Choroid plexus epithelial cell (primary cell): ENCODE measurements at regions not wholly inside any gene's neighbourhood (a gene's known extent, or its start where the extent isn't known, plus 50 kb on each side); places are given as distances from the start of the nearest gene placed in this dataset.

Experiments
- DNase-seq: peaks from one replicate; pipeline ENCODE4 v3.0.0-alpha.2; 2010; ENCODE audit warnings: low read depth
- H3K4me3 ChIP-seq: 2 replicates; pipeline ENCODE4 v1.5.1; 2011; ENCODE audit warnings: low read depth, mild to moderate bottlenecking, control low read depth, low read length, moderate library complexity
- TF ChIP-seq, protein P1 (sequence below): conservative IDR thresholded peaks from 2 replicates; pipeline ENCODE4 v1.5.1; 2011; ENCODE audit warnings: low read depth, mild to moderate bottlenecking, control low read depth, inconsistent platforms, low read length, moderate library complexity

DNA sequence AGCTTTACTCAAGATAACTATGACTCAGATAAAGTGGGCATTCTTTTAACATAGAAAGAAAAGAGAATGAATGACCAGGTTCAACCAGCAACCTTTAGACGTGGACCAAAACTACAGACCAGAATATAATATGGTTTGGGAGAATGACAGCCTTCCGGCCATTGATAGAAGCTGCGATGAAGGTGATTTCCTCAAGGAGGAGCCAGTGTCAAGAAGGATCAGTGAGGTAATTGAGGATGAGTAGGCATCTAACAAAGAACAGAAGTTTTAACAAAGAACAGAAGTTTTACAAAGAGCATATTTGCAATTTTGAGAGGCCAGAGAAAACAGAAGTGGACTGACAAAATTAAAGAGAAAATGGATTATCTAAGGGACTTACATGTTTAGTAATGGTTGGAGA is 289.0 kb upstream of the AGTR1 start:
- TF ChIP-seq, protein P1, sequence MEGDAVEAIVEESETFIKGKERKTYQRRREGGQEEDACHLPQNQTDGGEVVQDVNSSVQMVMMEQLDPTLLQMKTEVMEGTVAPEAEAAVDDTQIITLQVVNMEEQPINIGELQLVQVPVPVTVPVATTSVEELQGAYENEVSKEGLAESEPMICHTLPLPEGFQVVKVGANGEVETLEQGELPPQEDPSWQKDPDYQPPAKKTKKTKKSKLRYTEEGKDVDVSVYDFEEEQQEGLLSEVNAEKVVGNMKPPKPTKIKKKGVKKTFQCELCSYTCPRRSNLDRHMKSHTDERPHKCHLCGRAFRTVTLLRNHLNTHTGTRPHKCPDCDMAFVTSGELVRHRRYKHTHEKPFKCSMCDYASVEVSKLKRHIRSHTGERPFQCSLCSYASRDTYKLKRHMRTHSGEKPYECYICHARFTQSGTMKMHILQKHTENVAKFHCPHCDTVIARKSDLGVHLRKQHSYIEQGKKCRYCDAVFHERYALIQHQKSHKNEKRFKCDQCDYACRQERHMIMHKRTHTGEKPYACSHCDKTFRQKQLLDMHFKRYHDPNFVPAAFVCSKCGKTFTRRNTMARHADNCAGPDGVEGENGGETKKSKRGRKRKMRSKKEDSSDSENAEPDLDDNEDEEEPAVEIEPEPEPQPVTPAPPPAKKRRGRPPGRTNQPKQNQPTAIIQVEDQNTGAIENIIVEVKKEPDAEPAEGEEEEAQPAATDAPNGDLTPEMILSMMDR: no peak
- no peak for DNase-seq
- no peak overlapping the region for H3K4me3 ChIP-seq

- no peak for DNase-seq
- TF ChIP-seq, protein P1: no peak
Measured at GRCh38 chr3:148420242-148420641, 277.5 kb upstream of the AGTR1 start.

GRCh38 chr3:148428862-148429605 is 268.7 kb upstream of the AGTR1 start:
- no peak for DNase-seq
- no peak overlapping the region for H3K4me3 ChIP-seq
- TF ChIP-seq, protein P1: no peak

More at GRCh38 chr3:148420242-148420641, 277.5 kb upstream of the AGTR1 start:
- H3K4me3 ChIP-seq: no peak overlapping the region

GRCh38 chr3:148433665-148434064 is 264.0 kb upstream of the AGTR1 start:
- no peak for DNase-seq
- TF ChIP-seq, protein P1: no peak
- no peak overlapping the region for H3K4me3 ChIP-seq

DNA sequence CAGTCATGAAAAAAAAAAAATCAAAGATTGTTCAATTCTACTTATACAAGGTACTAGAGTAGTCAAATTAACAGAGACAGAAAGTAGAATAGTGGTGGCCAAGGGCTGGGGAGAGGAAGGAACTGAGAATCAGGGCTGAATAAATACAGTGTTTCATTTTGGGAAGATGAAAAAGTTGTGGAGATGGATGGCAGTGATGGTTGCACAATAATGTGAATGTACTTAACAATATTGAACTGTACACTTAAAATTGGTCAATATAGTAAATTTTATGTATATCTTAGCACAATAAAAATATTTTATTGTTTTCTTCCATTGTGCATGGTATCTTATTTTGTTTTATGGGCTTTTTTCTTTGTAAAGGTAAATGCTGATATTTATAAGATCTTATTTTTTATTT is 262.2 kb upstream of the AGTR1 start:
- H3K4me3 ChIP-seq: no peak overlapping the region
- TF ChIP-seq, protein P1: no peak
- DNase-seq: no peak

DNA sequence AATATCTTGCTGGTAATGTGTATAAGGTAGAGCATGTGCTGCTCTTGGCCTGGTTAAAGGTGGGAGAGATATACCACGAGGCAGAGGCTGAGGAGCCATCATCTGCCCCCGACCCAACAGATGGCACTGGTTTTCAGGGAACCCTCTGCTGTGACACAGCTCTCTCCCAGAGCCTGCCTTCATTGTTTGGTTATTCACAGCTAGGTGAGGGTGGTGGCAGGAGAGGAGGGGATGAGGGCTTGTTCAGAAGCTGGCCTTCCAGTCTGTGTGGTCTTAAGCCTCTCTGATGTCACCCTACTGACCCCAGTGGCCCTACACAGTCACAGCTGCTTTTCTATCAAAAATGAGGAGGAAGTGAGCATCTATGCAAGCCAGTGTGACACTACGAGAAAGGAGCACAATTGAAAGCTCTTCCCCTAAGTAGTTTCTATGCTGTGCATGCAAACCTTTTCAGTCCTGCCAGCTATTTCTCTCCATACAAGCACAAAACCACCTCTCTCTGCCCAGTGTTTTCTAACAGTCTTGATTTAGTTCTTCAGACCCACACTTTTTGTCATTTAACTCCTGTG is 258.4 kb upstream of the AGTR1 start:
- H3K4me3 ChIP-seq: no peak overlapping the region
- TF ChIP-seq, protein P1: no peak
- DNase-seq: no peak

DNA sequence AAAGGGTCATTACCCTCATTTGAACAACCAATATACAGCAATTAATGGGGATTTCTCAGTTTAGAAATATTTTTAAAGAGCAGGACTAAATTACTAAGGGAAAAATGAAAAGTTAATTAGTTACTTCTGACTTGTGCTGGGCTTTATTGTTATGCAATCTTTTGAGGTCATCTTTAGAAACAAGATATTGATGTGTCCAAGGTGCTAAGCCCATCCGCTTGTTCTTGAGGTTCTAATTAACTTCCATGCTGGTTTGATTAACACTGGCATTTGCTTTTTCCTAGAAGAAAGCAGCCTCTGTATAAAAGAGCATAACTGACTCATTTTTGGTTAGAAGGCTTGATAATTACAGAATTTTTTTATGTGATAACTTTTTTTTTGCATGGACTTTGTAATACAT is 256.5 kb upstream of the AGTR1 start:
- no peak for DNase-seq
- TF ChIP-seq, protein P1: no peak
- H3K4me3 ChIP-seq: no peak overlapping the region
